ENCODE measurements at regions not wholly inside any gene's neighbourhood (a gene's known extent, or its start where the extent isn't known, plus 50 kb on each side); places are given as distances from the start of the nearest gene placed in this dataset.

- Mint-ChIP-seq H3K27me3 (ENCODE audit: unreplicated experiment) (no peaks in the 10 kb centered on the region), H3K27ac (ENCODE audit: unreplicated experiment) (no peak overlapping the region), H3K4me1 (ENCODE audit: unreplicated experiment) (no peaks in the 10 kb centered on the region), H3K9me3 (ENCODE audit: unreplicated experiment) (peaks cover 36% of the 10 kb centered on the region), H3K36me3 (ENCODE audit: unreplicated experiment) (no peaks in the 10 kb centered on the region), H3K4me3 (ENCODE audit: unreplicated experiment) (no peak overlapping the region)
- no peak for DNase-seq (ENCODE audit: extremely low spot score, unreplicated experiment)
- no peak for TF ChIP-seq CTCF (IDR thresholded peaks at IDR 0.05)
Observed at GRCh38 chr20:60317401-60317800, 359.2 kb downstream of the CDH26 start.

GRCh38 chr20:60321601-60322000 lies 363.4 kb downstream of the CDH26 start:
- no peaks in the 10 kb centered on the region for H3K27me3 Mint-ChIP-seq (ENCODE audit: unreplicated experiment)
- no peak for TF ChIP-seq CTCF (IDR thresholded peaks at IDR 0.05)
- H3K9me3 Mint-ChIP-seq (ENCODE audit: unreplicated experiment) = peaks cover 13% of the 10 kb centered on the region
- DNase-seq (ENCODE audit: extremely low spot score, unreplicated experiment) = no peak
- no peak overlapping the region for H3K27ac Mint-ChIP-seq (ENCODE audit: unreplicated experiment)
- no peaks in the 10 kb centered on the region for H3K4me1 Mint-ChIP-seq (ENCODE audit: unreplicated experiment)
- no peaks in the 10 kb centered on the region for H3K36me3 Mint-ChIP-seq (ENCODE audit: unreplicated experiment)
- H3K4me3 Mint-ChIP-seq (ENCODE audit: unreplicated experiment) = no peak overlapping the region

GRCh38 chr20:60326821-60327220 lies 368.6 kb downstream of the CDH26 start:
- Mint-ChIP-seq H3K4me3 (ENCODE audit: unreplicated experiment) (no peak overlapping the region), H3K9me3 (ENCODE audit: unreplicated experiment) (peaks cover 9% of the 10 kb centered on the region), H3K4me1 (ENCODE audit: unreplicated experiment) (no peaks in the 10 kb centered on the region), H3K36me3 (ENCODE audit: unreplicated experiment) (no peaks in the 10 kb centered on the region), H3K27me3 (ENCODE audit: unreplicated experiment) (no peaks in the 10 kb centered on the region), H3K27ac (ENCODE audit: unreplicated experiment) (no peak overlapping the region)
- DNase-seq (ENCODE audit: extremely low spot score, unreplicated experiment) = no peak
- no peak for TF ChIP-seq CTCF (IDR thresholded peaks at IDR 0.05)

GRCh38 chr20:60327971-60328660 lies 369.9 kb downstream of the CDH26 start:
- H3K36me3 Mint-ChIP-seq (ENCODE audit: unreplicated experiment) = no peaks in the 10 kb centered on the region

GRCh38 chr20:60330461-60330860 lies 372.2 kb downstream of the CDH26 start:
- Mint-ChIP-seq H3K36me3 (ENCODE audit: unreplicated experiment) (no peaks in the 10 kb centered on the region), H3K4me1 (ENCODE audit: unreplicated experiment) (no peaks in the 10 kb centered on the region), H3K9me3 (ENCODE audit: unreplicated experiment) (peaks cover 13% of the 10 kb centered on the region), H3K27ac (ENCODE audit: unreplicated experiment) (no peak overlapping the region), H3K4me3 (ENCODE audit: unreplicated experiment) (no peak overlapping the region), H3K27me3 (ENCODE audit: unreplicated experiment) (no peaks in the 10 kb centered on the region)
- TF ChIP-seq CTCF (IDR thresholded peaks at IDR 0.05) = no peak
- DNase-seq (ENCODE audit: extremely low spot score, unreplicated experiment) = no peak

More at GRCh38 chr20:60327971-60328660, 369.9 kb downstream of the CDH26 start:
- no peak for DNase-seq (ENCODE audit: extremely low spot score, unreplicated experiment)
- Mint-ChIP-seq H3K27ac (ENCODE audit: unreplicated experiment) (no peak overlapping the region), H3K27me3 (ENCODE audit: unreplicated experiment) (no peaks in the 10 kb centered on the region), H3K4me1 (ENCODE audit: unreplicated experiment) (no peaks in the 10 kb centered on the region), H3K9me3 (ENCODE audit: unreplicated experiment) (peaks cover 9% of the 10 kb centered on the region), H3K4me3 (ENCODE audit: unreplicated experiment) (no peak overlapping the region)
- TF ChIP-seq CTCF (IDR thresholded peaks at IDR 0.05) = no peak
